Suprapubic skin (tissue), 4 donors: ENCODE measurements at regions not wholly inside any gene's neighbourhood (a gene's known extent, or its start where the extent isn't known, plus 50 kb on each side); places are given as distances from the start of the nearest gene placed in this dataset.

Experiments used
- DNase-seq, 2 donors: peaks; one replicate each; pipeline ENCODE4 v3.0.0-alpha.2; 2019; ENCODE audit warnings: low spot score in 2 of 2
- H3K27ac ChIP-seq: fragments of 200-600 bp; sonication (generic); one replicate; pipeline ENCODE4 v1.5.1; 2019
- H3K27me3 ChIP-seq: fragments of 200-600 bp; sonication (generic); one replicate; pipeline ENCODE4 v1.5.1; 2019
- H3K36me3 ChIP-seq: fragments of 200-600 bp; sonication (generic); one replicate; pipeline ENCODE4 v1.5.1; 2019
- H3K4me1 ChIP-seq: fragments of 200-600 bp; sonication (generic); one replicate; pipeline ENCODE4 v1.5.1; 2019
- H3K4me3 ChIP-seq: fragments of 200-600 bp; sonication (generic); one replicate; pipeline ENCODE4 v1.5.1; 2019; ENCODE audit warnings: mild to moderate bottlenecking
- H3K9me3 ChIP-seq: fragments of 200-600 bp; sonication (generic); one replicate; pipeline ENCODE4 v1.5.1; 2019
- CTCF ChIP-seq, 2 donors: fragments of 200-600 bp in 1 of 2; fragments of 450-650 bp in 1 of 2; sonication (generic) in 1 of 2; IDR thresholded peaks; one replicate each; pipeline ENCODE4 v1.5.1; 2016 to 2019; ENCODE audit warnings: antibody characterized with exemption in 2 of 2, mild to moderate bottlenecking in 1 of 2, moderate library complexity in 1 of 2
- EP300 ChIP-seq: sonication (generic); formaldehyde crosslinking; IDR thresholded peaks from one replicate; pipeline ENCODE4 v1.6.1; 2017; ENCODE audit warnings: antibody characterized with exemption
- POLR2A ChIP-seq, 2 donors: fragments of 450-650 bp; IDR thresholded peaks; one replicate each; pipeline ENCODE4 v1.6.1; 2017; ENCODE audit warnings: antibody characterized with exemption in 2 of 2, mild to moderate bottlenecking in 2 of 2, moderate library complexity in 2 of 2
- POLR2AphosphoS5 ChIP-seq, 3 donors: sonication (generic); formaldehyde crosslinking; IDR thresholded peaks; one replicate each; pipeline ENCODE4 v1.6.1; 2017; ENCODE audit warnings: antibody characterized with exemption in 3 of 3
- WGBS: methylation state at CpG from one replicate; pipeline ENCODE4 v1.1.5; 2018; 5-methylcytosine and 5-hydroxymethylcytosine counted together

DNA sequence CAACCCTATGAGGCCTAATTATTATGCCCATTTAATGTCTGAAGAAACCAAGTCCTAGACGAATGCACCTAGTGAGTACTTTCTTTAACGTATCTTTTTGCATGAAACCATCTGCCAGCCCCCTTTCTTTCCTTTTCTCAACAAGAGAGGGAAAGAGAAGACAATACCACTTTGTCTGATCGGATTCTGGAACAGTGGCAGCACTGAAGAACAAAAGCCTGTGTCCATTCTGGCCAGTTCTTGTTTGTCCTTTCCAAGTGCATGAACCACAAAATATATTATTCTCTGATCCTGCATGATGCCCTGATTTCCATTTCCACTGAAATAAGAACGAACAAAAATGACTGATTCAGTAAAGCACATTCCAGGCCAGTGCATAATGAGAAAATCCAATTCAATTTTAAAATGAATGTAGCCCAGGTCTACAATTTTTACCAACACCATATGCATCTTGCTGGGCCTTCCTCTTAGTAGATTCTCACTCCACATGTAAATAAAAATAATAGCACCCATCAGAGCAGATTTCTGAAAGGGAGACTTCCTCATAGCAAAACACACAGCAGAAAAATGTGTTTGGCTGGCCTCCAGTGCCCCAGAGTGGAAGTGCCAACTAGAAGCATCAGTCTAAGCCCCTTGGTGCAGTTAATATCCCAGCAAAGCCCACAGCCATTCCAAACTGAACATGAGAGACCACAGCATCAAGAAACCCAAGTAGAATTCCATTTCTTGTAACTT is 422.6 kb upstream of the ID2 start:
- H3K9me3 ChIP-seq: no peaks in the 10 kb centered on the region
- 91% methylated on average over 4 of the region's 4 CpGs for WGBS
- no peak for DNase-seq
- H3K36me3 ChIP-seq: no peaks in the 10 kb centered on the region
- H3K27me3 ChIP-seq: no peaks in the 10 kb centered on the region
- H3K27ac ChIP-seq: no peak overlapping the region
- TF ChIP-seq CTCF (IDR thresholded peaks at IDR 0.05) (no peak), POLR2AphosphoS5 (IDR thresholded peaks at IDR 0.05) (no peak)
- no peak overlapping the region for H3K4me3 ChIP-seq
- no peaks in the 10 kb centered on the region for H3K4me1 ChIP-seq

DNA sequence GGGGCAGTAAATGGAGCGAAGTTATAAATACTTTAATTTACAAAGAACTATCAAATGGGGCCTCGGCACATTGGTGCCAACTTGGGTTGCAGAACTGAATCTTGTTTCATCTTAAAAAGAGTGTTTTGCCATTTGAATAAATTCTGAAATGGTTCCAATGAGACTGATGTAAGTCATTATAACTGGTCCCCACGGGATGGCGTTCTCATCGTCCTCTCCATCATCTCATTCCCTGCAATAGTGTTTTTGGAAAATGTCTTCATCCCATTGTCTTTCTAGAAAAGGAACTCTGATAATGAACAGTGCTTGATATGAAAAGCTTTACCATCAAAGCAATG is 422.0 kb upstream of the ID2 start:
- Histone ChIP-seq H3K27me3 (no peaks in the 10 kb centered on the region), H3K4me3 (no peak overlapping the region), H3K9me3 (no peaks in the 10 kb centered on the region), H3K36me3 (no peaks in the 10 kb centered on the region), H3K4me1 (no peaks in the 10 kb centered on the region), H3K27ac (no peak overlapping the region)
- TF ChIP-seq CTCF (IDR thresholded peaks at IDR 0.05): no peak
- TF ChIP-seq POLR2AphosphoS5 (IDR thresholded peaks at IDR 0.05): no peak
- TF ChIP-seq EP300: no peak
- TF ChIP-seq POLR2A (IDR thresholded peaks at IDR 0.05): no peak
- 81% methylated on average over 5 of the region's 5 CpGs for WGBS
- DNase-seq: no peak

GRCh38 chr2:8260213-8260612 is 421.6 kb upstream of the ID2 start:
- no peaks in the 10 kb centered on the region for H3K4me1 ChIP-seq
- DNase-seq: no peak
- 83% methylated on average over 11 of the region's 11 CpGs for WGBS
- H3K36me3 ChIP-seq: no peaks in the 10 kb centered on the region
- TF ChIP-seq POLR2AphosphoS5 (IDR thresholded peaks at IDR 0.05) (no peak), CTCF (IDR thresholded peaks at IDR 0.05) (no peak), EP300 (no peak), POLR2A (IDR thresholded peaks at IDR 0.05) (no peak)
- no peaks in the 10 kb centered on the region for H3K27me3 ChIP-seq
- no peaks in the 10 kb centered on the region for H3K9me3 ChIP-seq
- H3K4me3 ChIP-seq: no peak overlapping the region
- H3K27ac ChIP-seq: no peak overlapping the region

DNA sequence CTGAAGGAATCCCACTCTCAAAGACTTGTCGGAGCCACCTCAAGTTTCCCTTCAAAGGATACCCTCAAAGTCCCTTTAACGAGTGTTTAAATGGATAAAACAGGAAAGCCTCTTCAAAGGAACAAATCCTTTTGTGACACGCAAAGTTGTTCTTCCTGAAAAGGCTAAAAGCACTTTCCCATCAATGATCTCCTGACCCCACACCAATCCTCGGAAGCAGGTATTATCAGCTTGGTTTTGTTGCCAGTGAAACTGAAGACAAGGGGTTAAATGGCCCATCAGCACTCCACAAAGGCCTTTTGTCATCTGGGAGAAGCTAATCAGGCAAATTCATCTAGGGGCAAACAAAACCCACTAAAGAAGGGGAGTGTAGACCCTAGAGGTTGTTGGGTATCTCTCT is 418.0 kb upstream of the ID2 start:
- H3K27ac ChIP-seq: no peak overlapping the region
- 69% methylated on average over 4 of the region's 4 CpGs for WGBS
- no peak for TF ChIP-seq POLR2AphosphoS5 (IDR thresholded peaks at IDR 0.05)
- no peak for TF ChIP-seq POLR2A (IDR thresholded peaks at IDR 0.05)
- no peak for TF ChIP-seq CTCF (IDR thresholded peaks at IDR 0.05)
- no peak for TF ChIP-seq EP300

DNA sequence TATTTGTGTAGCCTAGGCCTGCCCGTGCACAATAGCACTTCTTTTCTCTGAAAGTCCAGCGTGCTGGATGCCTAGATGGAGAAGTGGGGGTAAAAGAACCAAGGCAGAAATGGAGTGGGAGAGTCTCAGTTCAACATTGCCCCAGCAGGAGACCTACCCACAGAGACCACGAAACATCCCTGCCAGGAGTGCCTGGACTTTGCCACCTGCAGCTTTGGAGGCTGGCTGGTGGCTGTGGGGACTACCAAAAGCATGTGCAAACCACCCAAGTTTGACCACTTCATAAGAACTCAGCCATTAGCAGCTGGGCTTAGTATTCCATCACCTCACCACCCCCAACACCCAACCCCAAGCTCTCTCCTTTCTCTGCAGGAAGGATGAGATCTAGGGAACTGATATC is 416.9 kb upstream of the ID2 start:
- 93% methylated on average over 3 of the region's 3 CpGs for WGBS
- H3K27me3 ChIP-seq: no peaks in the 10 kb centered on the region
- H3K4me1 ChIP-seq: peaks cover 5% of the 10 kb centered on the region
- TF ChIP-seq POLR2A (IDR thresholded peaks at IDR 0.05) (no peak), CTCF (IDR thresholded peaks at IDR 0.05) (no peak), POLR2AphosphoS5 (IDR thresholded peaks at IDR 0.05) (no peak), EP300 (no peak)
- no peak for DNase-seq
- H3K36me3 ChIP-seq: no peaks in the 10 kb centered on the region
- H3K27ac ChIP-seq: no peak overlapping the region
- H3K9me3 ChIP-seq: no peaks in the 10 kb centered on the region
- no peak overlapping the region for H3K4me3 ChIP-seq

More for the DNA sequence above, 418.0 kb upstream of the ID2 start:
- H3K4me1 ChIP-seq: peaks cover 5% of the 10 kb centered on the region
- no peaks in the 10 kb centered on the region for H3K27me3 ChIP-seq
- H3K36me3 ChIP-seq: no peaks in the 10 kb centered on the region
- H3K4me3 ChIP-seq: no peak overlapping the region
- H3K9me3 ChIP-seq: no peaks in the 10 kb centered on the region
- DNase-seq: no peak
